Lung (tissue), 11 donors: ENCODE measurements at regions not wholly inside any gene's neighbourhood (a gene's known extent, or its start where the extent isn't known, plus 50 kb on each side); places are given as distances from the start of the nearest gene placed in this dataset.
A peak's percentile ranks its signal among the peaks of the same experiment; 100 is the strongest.

ENCODE experiments used
- ATAC-seq: fragments of 200-7000 bp; cut with Tn5 transposase; one replicate; pipeline ENCODE4 v1.9.1; 2020; ENCODE audit warnings: moderate number of reproducible peaks; ENCODE audit not compliant: insufficient read depth, low FRiP score
- DNase-seq, 3 donors: peaks; one replicate each; pipeline ENCODE4 v3.0.0-alpha.2; 2013 to 2017
- H3K27ac ChIP-seq, 2 donors: one replicate each; pipeline ENCODE4 v1.5.1; 2013; ENCODE audit warnings: mild to moderate bottlenecking in 2 of 2, moderate library complexity in 2 of 2, control low read depth in 1 of 2, inconsistent platforms in 1 of 2, low read depth in 1 of 2, low read length in 1 of 2
- H3K27me3 ChIP-seq, 3 donors: one replicate each; pipeline ENCODE4 v1.5.1; 2013; ENCODE audit warnings: low read length in 2 of 3; ENCODE audit not compliant: control insufficient read depth in 3 of 3, insufficient read depth in 3 of 3
- H3K36me3 ChIP-seq, 4 donors: one replicate each; pipeline ENCODE4 v1.5.1; 2013; ENCODE audit warnings: low read length in 4 of 4, mild to moderate bottlenecking in 1 of 4, moderate library complexity in 1 of 4; ENCODE audit not compliant: control insufficient read depth in 4 of 4, insufficient read depth in 4 of 4
- H3K4me1 ChIP-seq, 5 donors: one replicate each; pipeline ENCODE4 v1.5.1; 2013; ENCODE audit warnings: low read length in 5 of 5, mild to moderate bottlenecking in 2 of 5, moderate library complexity in 1 of 5; ENCODE audit not compliant: control insufficient read depth in 5 of 5, insufficient read depth in 5 of 5
- H3K4me3 ChIP-seq: one replicate; pipeline ENCODE4 v1.5.1; 2013; ENCODE audit warnings: mild to moderate bottlenecking, control low read depth, moderate library complexity
- H3K9ac ChIP-seq, 2 donors: one replicate each; pipeline ENCODE4 v1.5.1; 2013; ENCODE audit warnings: low read length in 2 of 2, control low read depth in 1 of 2; ENCODE audit not compliant: insufficient read depth in 1 of 2
- H3K9me3 ChIP-seq, 4 donors: one replicate each; pipeline ENCODE4 v1.5.1; 2013; ENCODE audit warnings: low read length in 3 of 4, mild to moderate bottlenecking in 1 of 4, moderate library complexity in 1 of 4; ENCODE audit not compliant: control insufficient read depth in 4 of 4, insufficient read depth in 3 of 4
- WGBS, 2 donors: extraction: QIAGEN DNeasy Blood & Tissue Kit; methylation state at CpG; one replicate each; pipeline ENCODE4 v1.1.7; 2013; 5-methylcytosine and 5-hydroxymethylcytosine counted together
- TF ChIP-seq, protein P1 (sequence below): IDR thresholded peaks from 2 replicates; pipeline ENCODE4 v1.5.1; 2012; ENCODE audit warnings: mild to moderate bottlenecking; ENCODE audit errors: control extremely low read depth, extremely low read depth
- donor health status: control.
- donor health status: control.
- donor health status: Bipolar disorder and iron deficiency.
- donor health status: healthy.
- donor health status: DM: yes; HTN: yes; CAD: no.

GRCh38 chr1:238469146-238469631 is 578.5 kb upstream of the ZP4 start:
- H3K27ac ChIP-seq, result no peak overlapping the region
- ATAC-seq (no peak), DNase-seq (peak in 2 of 3 donors; percentile 34 to 43)
- no peaks in the 10 kb centered on the region for H3K9me3 ChIP-seq
- no peaks in the 10 kb centered on the region for H3K36me3 ChIP-seq
- no peak overlapping the region for H3K9ac ChIP-seq
- no peaks in the 10 kb centered on the region for H3K27me3 ChIP-seq
- H3K4me3 ChIP-seq, result no peak overlapping the region
- TF ChIP-seq, protein P1, sequence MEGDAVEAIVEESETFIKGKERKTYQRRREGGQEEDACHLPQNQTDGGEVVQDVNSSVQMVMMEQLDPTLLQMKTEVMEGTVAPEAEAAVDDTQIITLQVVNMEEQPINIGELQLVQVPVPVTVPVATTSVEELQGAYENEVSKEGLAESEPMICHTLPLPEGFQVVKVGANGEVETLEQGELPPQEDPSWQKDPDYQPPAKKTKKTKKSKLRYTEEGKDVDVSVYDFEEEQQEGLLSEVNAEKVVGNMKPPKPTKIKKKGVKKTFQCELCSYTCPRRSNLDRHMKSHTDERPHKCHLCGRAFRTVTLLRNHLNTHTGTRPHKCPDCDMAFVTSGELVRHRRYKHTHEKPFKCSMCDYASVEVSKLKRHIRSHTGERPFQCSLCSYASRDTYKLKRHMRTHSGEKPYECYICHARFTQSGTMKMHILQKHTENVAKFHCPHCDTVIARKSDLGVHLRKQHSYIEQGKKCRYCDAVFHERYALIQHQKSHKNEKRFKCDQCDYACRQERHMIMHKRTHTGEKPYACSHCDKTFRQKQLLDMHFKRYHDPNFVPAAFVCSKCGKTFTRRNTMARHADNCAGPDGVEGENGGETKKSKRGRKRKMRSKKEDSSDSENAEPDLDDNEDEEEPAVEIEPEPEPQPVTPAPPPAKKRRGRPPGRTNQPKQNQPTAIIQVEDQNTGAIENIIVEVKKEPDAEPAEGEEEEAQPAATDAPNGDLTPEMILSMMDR, result no peak
- no peaks in the 10 kb centered on the region for H3K4me1 ChIP-seq
- WGBS, 2 donors, result 48 to 70% methylated on average over 4 of the region's 4 CpGs

GRCh38 chr1:238468068-238468467 is 577.3 kb upstream of the ZP4 start:
- Histone ChIP-seq H3K4me3 (no peak overlapping the region), H3K9me3 (no peaks in the 10 kb centered on the region), H3K9ac (no peak overlapping the region), H3K27me3 (no peaks in the 10 kb centered on the region), H3K27ac (no peak overlapping the region), H3K36me3 (no peaks in the 10 kb centered on the region), H3K4me1 (no peaks in the 10 kb centered on the region)
- TF ChIP-seq, protein P1, result no peak
- WGBS, 2 donors, result 86 to 89% methylated on average over 6 of the region's 6 CpGs
- ATAC-seq (no peak), DNase-seq (peak in 1 of 3 donors; percentile 7)

DNA sequence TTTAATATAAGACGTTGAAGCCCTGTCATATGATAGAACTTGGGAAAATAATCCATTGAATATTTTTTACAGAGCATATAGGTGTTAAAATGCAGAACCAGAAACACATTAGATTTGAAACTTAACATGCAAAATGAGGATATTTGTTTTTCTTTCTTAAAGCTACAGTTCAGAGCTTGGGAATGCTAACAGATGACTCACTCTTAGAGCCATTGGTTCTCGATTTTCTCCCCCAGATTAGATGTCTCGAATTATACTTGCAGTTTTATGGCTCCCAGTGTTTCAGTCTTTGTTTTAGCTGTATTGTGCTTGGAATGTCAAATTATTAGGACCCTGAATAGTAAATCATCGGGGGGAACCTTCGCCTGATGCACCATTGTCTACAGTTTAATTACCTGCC is 575.7 kb upstream of the ZP4 start:
- no peak overlapping the region for H3K9ac ChIP-seq
- no peak for DNase-seq
- TF ChIP-seq, protein P1, result no peak
- no peaks in the 10 kb centered on the region for H3K9me3 ChIP-seq
- 89% methylated on average over 5 of the region's 5 CpGs for WGBS, 2 donors
- no peak overlapping the region for H3K4me3 ChIP-seq
- H3K36me3 ChIP-seq, result no peaks in the 10 kb centered on the region
- H3K27ac ChIP-seq, result no peak overlapping the region
- H3K4me1 ChIP-seq, result no peaks in the 10 kb centered on the region
- H3K27me3 ChIP-seq, result no peaks in the 10 kb centered on the region
- no peak for ATAC-seq

DNA sequence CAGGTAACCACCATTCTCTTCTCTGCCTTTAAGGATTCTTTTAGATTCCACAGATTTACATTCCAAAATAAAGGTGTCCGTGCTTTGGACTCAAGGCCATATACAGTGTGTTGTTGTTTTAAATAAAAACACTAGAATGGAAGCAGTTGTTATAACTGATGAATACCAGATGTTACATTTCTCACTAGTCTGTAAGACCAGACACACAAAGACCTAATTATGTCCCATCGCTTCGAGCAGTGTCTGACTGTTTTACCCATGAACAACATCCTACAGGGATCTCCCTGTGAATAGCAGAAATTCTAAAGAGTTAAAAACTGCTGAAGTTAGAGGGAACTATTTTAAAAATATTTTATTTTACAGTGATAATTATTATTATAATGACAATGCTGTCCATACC is 574.7 kb upstream of the ZP4 start:
- Histone ChIP-seq H3K36me3 (no peaks in the 10 kb centered on the region), H3K4me3 (no peak overlapping the region), H3K9me3 (no peaks in the 10 kb centered on the region), H3K9ac (no peak overlapping the region), H3K27ac (no peak overlapping the region), H3K27me3 (no peaks in the 10 kb centered on the region), H3K4me1 (no peaks in the 10 kb centered on the region)
- WGBS, 2 donors, result 73 to 85% methylated on average over 3 of the region's 3 CpGs
- ATAC-seq (no peak), DNase-seq (no peak)
- TF ChIP-seq, protein P1, result no peak
